ENCODE measurements at regions not wholly inside any gene's neighbourhood (a gene's known extent, or its start where the extent isn't known, plus 50 kb on each side); places are given as distances from the start of the nearest gene placed in this dataset.

GRCh38 chr15:87155771-87156170, 1076.1 kb downstream of the AGBL1 start (continued):
- TF ChIP-seq JUND (IDR thresholded peaks at IDR 0.05; ENCODE audit: low read length) (no peak), RXRA (IDR thresholded peaks at IDR 0.05; ENCODE audit: insufficient read depth, low read depth, low read length) (no peak), MAFK (IDR thresholded peaks at IDR 0.05; ENCODE audit: low read depth, low read length) (no peak)
